GM18498 (cell line): ENCODE measurements at regions not wholly inside any gene's neighbourhood (a gene's known extent, or its start where the extent isn't known, plus 50 kb on each side); places are given as distances from the start of the nearest gene placed in this dataset.
"Not testable (repeated sequence)": the region's sequence is repeated elsewhere in the genome, so short reads cannot be mapped to it uniquely, and the experiment has no call there.

Source experiments
- ATAC-seq: cut with Tn5 transposase; IDR thresholded peaks from one replicate; pipeline ENCODE4 v1.9.1; 2021; ENCODE audit warnings: mild to moderate bottlenecking, moderate library complexity; ENCODE audit not compliant: unreplicated experiment

- not testable (repeated sequence) for ATAC-seq
Measured at GRCh38 chr14:105772710-105773250, 246.4 kb downstream of the TMEM121 start.

- no peak for ATAC-seq
Measured at GRCh38 chr14:105773584-105773983, 247.2 kb downstream of the TMEM121 start.

- ATAC-seq: no peak
Measured at GRCh38 chr14:105774001-105774400, 247.6 kb downstream of the TMEM121 start.

GRCh38 chr14:105774585-105775348 lies 248.4 kb downstream of the TMEM121 start:
- not testable (repeated sequence) for ATAC-seq

GRCh38 chr14:105775349-105775923 lies 249.1 kb downstream of the TMEM121 start:
- ATAC-seq: not testable (repeated sequence)

- ATAC-seq: not testable (repeated sequence)
Measured at GRCh38 chr14:105776112-105776511, 249.7 kb downstream of the TMEM121 start.

GRCh38 chr14:105776924-105777323 lies 250.5 kb downstream of the TMEM121 start:
- ATAC-seq: no peak

GRCh38 chr14:105783707-105784106 lies 257.3 kb downstream of the TMEM121 start:
- ATAC-seq: no peak

GRCh38 chr14:105793836-105794235 lies 267.5 kb downstream of the TMEM121 start:
- ATAC-seq: no peak

GRCh38 chr14:105797546-105797945 lies 271.2 kb downstream of the TMEM121 start:
- ATAC-seq: no peak

GRCh38 chr14:105805701-105806100 lies 279.3 kb downstream of the TMEM121 start:
- no peak for ATAC-seq

- ATAC-seq: no peak
Measured at GRCh38 chr14:105806568-105806967, 280.2 kb downstream of the TMEM121 start.

- ATAC-seq: no peak
Measured at GRCh38 chr14:105817971-105818711, 291.8 kb downstream of the TMEM121 start.

GRCh38 chr14:105818712-105819005 lies 292.3 kb downstream of the TMEM121 start:
- no peak for ATAC-seq

- no peak for ATAC-seq
Measured at GRCh38 chr14:105830171-105830570, 303.8 kb downstream of the TMEM121 start.

GRCh38 chr14:105836160-105836559 lies 309.8 kb downstream of the TMEM121 start:
- ATAC-seq: no peak

- no peak for ATAC-seq
Measured at GRCh38 chr14:105836730-105837129, 310.3 kb downstream of the TMEM121 start.

- no peak for ATAC-seq
Measured at GRCh38 chr14:105837349-105838063, 311.1 kb downstream of the TMEM121 start.

GRCh38 chr14:105838107-105838506 lies 311.7 kb downstream of the TMEM121 start:
- ATAC-seq: no peak

GRCh38 chr14:105838591-105839424 lies 312.4 kb downstream of the TMEM121 start:
- no peak for ATAC-seq
